H9 (cell line): ENCODE measurements at regions not wholly inside any gene's neighbourhood (a gene's known extent, or its start where the extent isn't known, plus 50 kb on each side); places are given as distances from the start of the nearest gene placed in this dataset.

Source experiments
- DNase-seq: peaks from one replicate; pipeline ENCODE4 v3.0.0-alpha.2; 2017
- H2AFZ ChIP-seq: one replicate; pipeline ENCODE4 v1.6.1; 2013; ENCODE audit warnings: mild to moderate bottlenecking, low read length, control low read depth, moderate library complexity
- H2AK5ac ChIP-seq: 2 replicates; pipeline ENCODE4 v1.6.1; 2013; ENCODE audit warnings: low read length, control low read depth, mixed read lengths; ENCODE audit not compliant: insufficient read length
- H2BK120ac ChIP-seq: one replicate; pipeline ENCODE4 v1.6.1; 2013; ENCODE audit warnings: low read depth, mild to moderate bottlenecking, low read length, control low read depth, inconsistent platforms; ENCODE audit not compliant: poor library complexity, severe bottlenecking
- H2BK12ac ChIP-seq: 2 replicates; pipeline ENCODE4 v1.6.1; 2013; ENCODE audit warnings: low read length, control low read depth, mixed read lengths, low read depth; ENCODE audit not compliant: insufficient read length
- H2BK15ac ChIP-seq: 2 replicates; pipeline ENCODE4 v1.6.1; 2013; ENCODE audit warnings: low read depth, low read length, control low read depth
- H2BK20ac ChIP-seq: one replicate; pipeline ENCODE4 v1.6.1; 2013; ENCODE audit warnings: low read depth, mild to moderate bottlenecking, low read length, control low read depth, inconsistent platforms; ENCODE audit not compliant: poor library complexity, severe bottlenecking
- H2BK5ac ChIP-seq: 2 replicates; pipeline ENCODE4 v1.6.1; 2013; ENCODE audit warnings: low read length, control low read depth, mixed read lengths; ENCODE audit not compliant: insufficient read length
- H3K14ac ChIP-seq: 2 replicates; pipeline ENCODE4 v1.6.1; 2013; ENCODE audit warnings: low read length, control low read depth; ENCODE audit not compliant: insufficient read depth
- H3K18ac ChIP-seq: 2 replicates; pipeline ENCODE4 v1.6.1; 2013; ENCODE audit warnings: low read depth, mild to moderate bottlenecking, mixed read lengths, low read length, control low read depth; ENCODE audit not compliant: insufficient read length
- H3K23ac ChIP-seq: 2 replicates; pipeline ENCODE4 v1.6.1; 2013; ENCODE audit warnings: low read length, control low read depth, mixed read lengths, low read depth; ENCODE audit not compliant: insufficient read length
- H3K23me2 ChIP-seq: 2 replicates; pipeline ENCODE4 v1.6.1; 2013; ENCODE audit warnings: low read depth, mild to moderate bottlenecking, mixed read lengths, low read length, control low read depth; ENCODE audit not compliant: insufficient read length, poor library complexity, severe bottlenecking
- H3K27ac ChIP-seq: 2 replicates; pipeline ENCODE4 v1.5.1; 2013; ENCODE audit warnings: low read length, control low read depth, mixed read lengths, low read depth; ENCODE audit not compliant: insufficient read length
- H3K27me3 ChIP-seq: 2 replicates; pipeline ENCODE4 v1.6.1; 2013; ENCODE audit warnings: low read length, control low read depth, inconsistent platforms; ENCODE audit not compliant: insufficient read depth
- H3K4ac ChIP-seq: 2 replicates; pipeline ENCODE4 v1.6.1; 2013; ENCODE audit warnings: low read depth, mild to moderate bottlenecking, control low read depth, inconsistent platforms, low read length, moderate library complexity
- H3K4me1 ChIP-seq: 2 replicates; pipeline ENCODE4 v1.6.1; 2013; ENCODE audit warnings: low read length, control low read depth, inconsistent platforms; ENCODE audit not compliant: insufficient read depth
- H3K4me2 ChIP-seq: 2 replicates; pipeline ENCODE4 v1.6.1; 2013; ENCODE audit warnings: low read length, control low read depth, mixed read lengths; ENCODE audit not compliant: insufficient read length, insufficient read depth
- H3K56ac ChIP-seq: 2 replicates; pipeline ENCODE4 v1.6.1; 2013; ENCODE audit warnings: low read depth, mild to moderate bottlenecking, mixed read lengths, low read length, control low read depth; ENCODE audit not compliant: insufficient read length
- H3K79me1 ChIP-seq: 2 replicates; pipeline ENCODE4 v1.6.1; 2013; ENCODE audit warnings: low read depth, mild to moderate bottlenecking, moderate library complexity, low read length, control low read depth, inconsistent platforms; ENCODE audit not compliant: insufficient read depth, poor library complexity, severe bottlenecking
- H3K79me2 ChIP-seq: 2 replicates; pipeline ENCODE4 v1.6.1; 2013; ENCODE audit warnings: low read length, control low read depth, inconsistent platforms; ENCODE audit not compliant: insufficient read depth
- H3K9ac ChIP-seq: 2 replicates; pipeline ENCODE4 v1.6.1; 2013; ENCODE audit warnings: low read length, control low read depth, mixed read lengths; ENCODE audit not compliant: insufficient read length; ENCODE audit errors: extremely low read depth
- H3K9me3 ChIP-seq: one replicate; pipeline ENCODE4 v1.6.1; 2013; ENCODE audit warnings: low read depth, low read length, inconsistent platforms; ENCODE audit not compliant: control insufficient read depth
- H3T11ph ChIP-seq: one replicate; pipeline ENCODE4 v1.6.1; 2013; ENCODE audit warnings: mild to moderate bottlenecking, low read length, control low read depth, inconsistent platforms
- H4K20me1 ChIP-seq: one replicate; pipeline ENCODE4 v1.6.1; 2013; ENCODE audit not compliant: control insufficient read depth, insufficient read length, insufficient read depth
- H4K5ac ChIP-seq: 2 replicates; pipeline ENCODE4 v1.6.1; 2013; ENCODE audit warnings: low read depth, mild to moderate bottlenecking, mixed read lengths, low read length, control low read depth; ENCODE audit not compliant: insufficient read length
- H4K8ac ChIP-seq: replicated peaks from 2 replicates; pipeline ENCODE4 v1.6.1; 2013; ENCODE audit warnings: low read length, control low read depth, mixed read lengths, low read depth; ENCODE audit not compliant: insufficient read length
- H4K91ac ChIP-seq: 2 replicates; pipeline ENCODE4 v1.6.1; 2013; ENCODE audit warnings: low read depth, mild to moderate bottlenecking, moderate library complexity, mixed read lengths, low read length, control low read depth; ENCODE audit not compliant: insufficient read length
- H3K27ac Mint-ChIP-seq, 3 experiments: 2 replicates in 2 of 3; 3 replicates in 1 of 3; pipeline ENCODE4 v1.8.0; 2020 to 2021; ENCODE audit warnings: mixed read lengths in 3 of 3, mild to moderate bottlenecking in 1 of 3, moderate library complexity in 1 of 3
- H3K27me3 Mint-ChIP-seq: 2 replicates; pipeline ENCODE4 v1.8.0; 2021; ENCODE audit warnings: low read depth, mild to moderate bottlenecking, moderate library complexity, mixed read lengths
- H3K36me3 Mint-ChIP-seq, 3 experiments: 2 replicates in 2 of 3; 3 replicates in 1 of 3; pipeline ENCODE4 v1.8.0; 2020 to 2021; ENCODE audit warnings: low read depth in 3 of 3, mixed read lengths in 3 of 3; ENCODE audit not compliant: insufficient read depth in 1 of 3
- H3K4me1 Mint-ChIP-seq, 2 experiments: 2 replicates each; pipeline ENCODE4 v1.8.0; 2020; ENCODE audit warnings: mixed read lengths in 2 of 2
- H3K4me3 Mint-ChIP-seq, 2 experiments: 2 replicates in 1 of 2; 3 replicates in 1 of 2; pipeline ENCODE4 v1.8.0; 2020 to 2021; ENCODE audit warnings: mild to moderate bottlenecking in 2 of 2, mixed read lengths in 2 of 2, moderate library complexity in 1 of 2
- H3K9me3 Mint-ChIP-seq, 2 experiments: 2 replicates in 1 of 2; 3 replicates in 1 of 2; pipeline ENCODE4 v1.8.0; 2020; ENCODE audit warnings: mild to moderate bottlenecking in 2 of 2, mixed read lengths in 2 of 2, moderate library complexity in 1 of 2
- WGBS: extraction: QIAGEN DNeasy Blood & Tissue Kit; methylation state at CpG from one replicate; pipeline ENCODE4 v1.1.7; 2013; ENCODE audit warnings: missing lambda C conversion rate, low lambda C conversion rate, mixed read lengths; ENCODE audit not compliant: insufficient read length; ENCODE audit errors: extremely low coverage; 5-methylcytosine and 5-hydroxymethylcytosine counted together
- TF ChIP-seq, protein P1 (sequence below): fragments of 200-600 bp; sonication (generic); conservative IDR thresholded peaks from 3 replicates; pipeline ENCODE4 v1.8.0; 2021; ENCODE audit warnings: antibody characterized with exemption, mild to moderate bottlenecking

DNA sequence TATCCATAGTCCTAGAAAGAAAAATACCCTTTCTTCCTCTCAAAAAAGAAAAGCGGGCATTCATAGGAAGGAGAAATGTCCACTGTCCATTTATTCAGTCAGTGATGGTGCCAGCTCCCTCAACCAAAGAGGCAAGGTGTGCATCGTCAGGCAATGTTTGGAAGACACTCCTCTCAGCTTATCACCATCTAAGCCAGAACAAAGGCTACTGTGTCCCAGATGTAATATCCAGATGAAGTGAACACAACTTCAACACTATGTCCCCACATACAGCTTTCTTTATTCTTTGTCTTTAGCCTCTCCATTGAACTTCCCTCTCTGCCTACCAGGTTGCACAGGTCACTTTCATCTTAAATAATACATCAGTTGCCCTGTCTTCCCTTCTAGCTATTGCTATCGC is 131.4 kb upstream of the RNF32 start:
- Histone ChIP-seq H3K18ac (no peak overlapping the region), H2AFZ (no peak overlapping the region), H4K8ac (no peak overlapping the region), H3K4ac (no peak overlapping the region), H2BK5ac (no peak overlapping the region), H3K23ac (no peak overlapping the region), H3K27ac (no peak overlapping the region), H3K56ac (no peak overlapping the region), H3K79me1 (no peaks in the 10 kb centered on the region), H2BK12ac (no peak overlapping the region), H4K20me1 (no peaks in the 10 kb centered on the region), H3K23me2 (no peaks in the 10 kb centered on the region), H4K5ac (no peak overlapping the region), H3K4me1 (no peaks in the 10 kb centered on the region), H4K91ac (no peak overlapping the region), H3K14ac (no peak overlapping the region), H2BK15ac (no peak overlapping the region), H3T11ph (no peak overlapping the region), H3K27me3 (no peaks in the 10 kb centered on the region), H2BK120ac (no peak overlapping the region), H3K4me2 (no peak overlapping the region), H2AK5ac (no peak overlapping the region), H2BK20ac (no peak overlapping the region), H3K79me2 (no peaks in the 10 kb centered on the region), H3K9ac (no peak overlapping the region), H3K9me3 (no peaks in the 10 kb centered on the region)
- DNase-seq: no peak
- Mint-ChIP-seq H3K4me3 (no peak overlapping the region), H3K27ac (no peak overlapping the region), H3K4me1 (no peaks in the 10 kb centered on the region), H3K9me3 (peaks cover 18 to 25% of the 10 kb centered on the region in 2 experiments), H3K27me3 (peaks cover 4% of the 10 kb centered on the region), H3K36me3 (peaks cover 0 to 10% (median 2%) of the 10 kb centered on the region in 3 experiments; a peak in 3 of 7 replicates)
- no CpG with 5 or more reads among the region's 3 CpGs for WGBS
- TF ChIP-seq, protein P1, sequence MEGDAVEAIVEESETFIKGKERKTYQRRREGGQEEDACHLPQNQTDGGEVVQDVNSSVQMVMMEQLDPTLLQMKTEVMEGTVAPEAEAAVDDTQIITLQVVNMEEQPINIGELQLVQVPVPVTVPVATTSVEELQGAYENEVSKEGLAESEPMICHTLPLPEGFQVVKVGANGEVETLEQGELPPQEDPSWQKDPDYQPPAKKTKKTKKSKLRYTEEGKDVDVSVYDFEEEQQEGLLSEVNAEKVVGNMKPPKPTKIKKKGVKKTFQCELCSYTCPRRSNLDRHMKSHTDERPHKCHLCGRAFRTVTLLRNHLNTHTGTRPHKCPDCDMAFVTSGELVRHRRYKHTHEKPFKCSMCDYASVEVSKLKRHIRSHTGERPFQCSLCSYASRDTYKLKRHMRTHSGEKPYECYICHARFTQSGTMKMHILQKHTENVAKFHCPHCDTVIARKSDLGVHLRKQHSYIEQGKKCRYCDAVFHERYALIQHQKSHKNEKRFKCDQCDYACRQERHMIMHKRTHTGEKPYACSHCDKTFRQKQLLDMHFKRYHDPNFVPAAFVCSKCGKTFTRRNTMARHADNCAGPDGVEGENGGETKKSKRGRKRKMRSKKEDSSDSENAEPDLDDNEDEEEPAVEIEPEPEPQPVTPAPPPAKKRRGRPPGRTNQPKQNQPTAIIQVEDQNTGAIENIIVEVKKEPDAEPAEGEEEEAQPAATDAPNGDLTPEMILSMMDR: no peak
